Lung (tissue), 11 donors: ENCODE measurements at regions not wholly inside any gene's neighbourhood (a gene's known extent, or its start where the extent isn't known, plus 50 kb on each side); places are given as distances from the start of the nearest gene placed in this dataset.

Source experiments
- ATAC-seq: fragments of 200-7000 bp; cut with Tn5 transposase; one replicate; pipeline ENCODE4 v1.9.1; 2020; ENCODE audit warnings: moderate number of reproducible peaks; ENCODE audit not compliant: insufficient read depth, low FRiP score
- DNase-seq, 3 donors: peaks; one replicate each; pipeline ENCODE4 v3.0.0-alpha.2; 2013 to 2017
- H3K27ac ChIP-seq, 2 donors: one replicate each; pipeline ENCODE4 v1.5.1; 2013; ENCODE audit warnings: mild to moderate bottlenecking in 2 of 2, moderate library complexity in 2 of 2, control low read depth in 1 of 2, inconsistent platforms in 1 of 2, low read depth in 1 of 2, low read length in 1 of 2
- H3K27me3 ChIP-seq, 3 donors: one replicate each; pipeline ENCODE4 v1.5.1; 2013; ENCODE audit warnings: low read length in 2 of 3; ENCODE audit not compliant: control insufficient read depth in 3 of 3, insufficient read depth in 3 of 3
- H3K36me3 ChIP-seq, 4 donors: one replicate each; pipeline ENCODE4 v1.5.1; 2013; ENCODE audit warnings: low read length in 4 of 4, mild to moderate bottlenecking in 1 of 4, moderate library complexity in 1 of 4; ENCODE audit not compliant: control insufficient read depth in 4 of 4, insufficient read depth in 4 of 4
- H3K4me1 ChIP-seq, 5 donors: one replicate each; pipeline ENCODE4 v1.5.1; 2013; ENCODE audit warnings: low read length in 5 of 5, mild to moderate bottlenecking in 2 of 5, moderate library complexity in 1 of 5; ENCODE audit not compliant: control insufficient read depth in 5 of 5, insufficient read depth in 5 of 5
- H3K4me3 ChIP-seq: one replicate; pipeline ENCODE4 v1.5.1; 2013; ENCODE audit warnings: mild to moderate bottlenecking, control low read depth, moderate library complexity
- H3K9ac ChIP-seq, 2 donors: one replicate each; pipeline ENCODE4 v1.5.1; 2013; ENCODE audit warnings: low read length in 2 of 2, control low read depth in 1 of 2; ENCODE audit not compliant: insufficient read depth in 1 of 2
- H3K9me3 ChIP-seq, 4 donors: one replicate each; pipeline ENCODE4 v1.5.1; 2013; ENCODE audit warnings: low read length in 3 of 4, mild to moderate bottlenecking in 1 of 4, moderate library complexity in 1 of 4; ENCODE audit not compliant: control insufficient read depth in 4 of 4, insufficient read depth in 3 of 4
- CTCF ChIP-seq: IDR thresholded peaks from 2 replicates; pipeline ENCODE4 v1.5.1; 2012; ENCODE audit warnings: mild to moderate bottlenecking; ENCODE audit errors: control extremely low read depth, extremely low read depth
- WGBS, 2 donors: extraction: QIAGEN DNeasy Blood & Tissue Kit; methylation state at CpG; one replicate each; pipeline ENCODE4 v1.1.7; 2013; 5-methylcytosine and 5-hydroxymethylcytosine counted together
- donor health status: control.
- donor health status: control.
- donor health status: Bipolar disorder and iron deficiency.
- donor health status: healthy.
- donor health status: DM: yes; HTN: yes; CAD: no.

GRCh38 chr3:189056646-189057335 lies 115.0 kb upstream of the TPRG1 start:
- H3K36me3 ChIP-seq: no peaks in the 10 kb centered on the region
- 79 to 83% methylated on average over 3 of the region's 3 CpGs for WGBS, 2 donors
- H3K4me1 ChIP-seq: no peaks in the 10 kb centered on the region
- peaks cover 0 to 1% (median 0%) of the 10 kb centered on the region in 4 donors for H3K9me3 ChIP-seq
- no peaks in the 10 kb centered on the region for H3K27me3 ChIP-seq
- H3K9ac ChIP-seq: no peak overlapping the region
- no peak for DNase-seq
- no peak overlapping the region for H3K27ac ChIP-seq
- H3K4me3 ChIP-seq: no peak overlapping the region
- TF ChIP-seq CTCF: no peak
- ATAC-seq: no peak

- WGBS, 2 donors: 92 to 100% methylated on average over 1 of the region's 1 CpG
- no peaks in the 10 kb centered on the region for H3K36me3 ChIP-seq
- H3K9ac ChIP-seq: no peak overlapping the region
- ATAC-seq (no peak), DNase-seq (no peak)
- H3K4me1 ChIP-seq: no peaks in the 10 kb centered on the region
- TF ChIP-seq CTCF: no peak
- H3K27ac ChIP-seq: no peak overlapping the region
- no peaks in the 10 kb centered on the region for H3K27me3 ChIP-seq
- peaks cover 0 to 3% (median 0%) of the 10 kb centered on the region in 4 donors for H3K9me3 ChIP-seq
- no peak overlapping the region for H3K4me3 ChIP-seq
Observed at GRCh38 chr3:189057369-189057768, 114.4 kb upstream of the TPRG1 start.

GRCh38 chr3:189058071-189058470 lies 113.7 kb upstream of the TPRG1 start:
- Histone ChIP-seq H3K27me3 (no peaks in the 10 kb centered on the region), H3K27ac (no peak overlapping the region), H3K4me1 (no peaks in the 10 kb centered on the region), H3K9ac (no peak overlapping the region), H3K4me3 (no peak overlapping the region), H3K9me3 (peaks cover 0 to 3% (median 0%) of the 10 kb centered on the region in 4 donors), H3K36me3 (no peaks in the 10 kb centered on the region)
- no peak for ATAC-seq
- no peak for TF ChIP-seq CTCF
- DNase-seq: no peak
- 78 to 82% methylated on average over 5 of the region's 5 CpGs for WGBS, 2 donors

GRCh38 chr3:189070965-189071364 lies 100.8 kb upstream of the TPRG1 start:
- H3K27ac ChIP-seq: no peak overlapping the region
- ATAC-seq: no peak
- H3K4me3 ChIP-seq: no peak overlapping the region
- no peaks in the 10 kb centered on the region for H3K27me3 ChIP-seq
- no peaks in the 10 kb centered on the region for H3K4me1 ChIP-seq
- DNase-seq: no peak
- H3K9ac ChIP-seq: no peak overlapping the region
- peaks cover 0 to 10% (median 0%) of the 10 kb centered on the region in 4 donors for H3K9me3 ChIP-seq
- H3K36me3 ChIP-seq: no peaks in the 10 kb centered on the region
- no peak for TF ChIP-seq CTCF
